ENCODE measurements at regions not wholly inside any gene's neighbourhood (a gene's known extent, or its start where the extent isn't known, plus 50 kb on each side); places are given as distances from the start of the nearest gene placed in this dataset.

DNA sequence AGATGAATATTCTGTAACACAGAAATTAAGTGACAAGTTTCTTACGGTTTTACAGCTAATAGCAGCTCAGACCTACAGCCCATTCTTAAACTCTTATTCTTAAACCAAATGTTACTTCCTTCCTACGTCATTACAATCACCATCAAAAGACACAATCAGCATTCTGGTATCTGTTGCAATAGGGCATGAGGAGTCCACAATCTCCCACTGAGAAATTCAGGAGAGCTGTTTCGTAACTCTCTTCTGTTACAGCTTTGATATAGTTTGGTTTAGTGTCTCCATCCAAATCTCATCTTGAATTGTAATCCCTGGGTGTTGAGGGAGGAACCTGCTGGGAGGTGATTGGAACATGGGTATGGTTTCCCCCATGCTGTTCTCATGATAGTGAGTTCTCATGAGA is 163.4 kb downstream of the GAS1 start:
- no peak for DNase-seq
- H3K9me3 ChIP-seq, result no peaks in the 10 kb centered on the region
- H3K36me3 ChIP-seq (ENCODE audit: insufficient read depth in 1 of 2, low read depth in 1 of 2), result no peaks in the 10 kb centered on the region
- TF ChIP-seq, protein P1, sequence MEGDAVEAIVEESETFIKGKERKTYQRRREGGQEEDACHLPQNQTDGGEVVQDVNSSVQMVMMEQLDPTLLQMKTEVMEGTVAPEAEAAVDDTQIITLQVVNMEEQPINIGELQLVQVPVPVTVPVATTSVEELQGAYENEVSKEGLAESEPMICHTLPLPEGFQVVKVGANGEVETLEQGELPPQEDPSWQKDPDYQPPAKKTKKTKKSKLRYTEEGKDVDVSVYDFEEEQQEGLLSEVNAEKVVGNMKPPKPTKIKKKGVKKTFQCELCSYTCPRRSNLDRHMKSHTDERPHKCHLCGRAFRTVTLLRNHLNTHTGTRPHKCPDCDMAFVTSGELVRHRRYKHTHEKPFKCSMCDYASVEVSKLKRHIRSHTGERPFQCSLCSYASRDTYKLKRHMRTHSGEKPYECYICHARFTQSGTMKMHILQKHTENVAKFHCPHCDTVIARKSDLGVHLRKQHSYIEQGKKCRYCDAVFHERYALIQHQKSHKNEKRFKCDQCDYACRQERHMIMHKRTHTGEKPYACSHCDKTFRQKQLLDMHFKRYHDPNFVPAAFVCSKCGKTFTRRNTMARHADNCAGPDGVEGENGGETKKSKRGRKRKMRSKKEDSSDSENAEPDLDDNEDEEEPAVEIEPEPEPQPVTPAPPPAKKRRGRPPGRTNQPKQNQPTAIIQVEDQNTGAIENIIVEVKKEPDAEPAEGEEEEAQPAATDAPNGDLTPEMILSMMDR (IDR thresholded peaks at IDR 0.05), result no peak
- ATAC-seq, result no peak
- WGBS, 3 donors, result 79 to 90% (median 82%) methylated on average over 3 of the region's 3 CpGs
- no peaks in the 10 kb centered on the region for H3K27me3 ChIP-seq (ENCODE audit: insufficient read depth in 3 of 3, low read length in 2 of 3)
- intact Hi-C loops (cut with DNase I), result no loop called here
- no peak overlapping the region for H3K4me3 ChIP-seq
- no peaks in the 10 kb centered on the region for H3K4me1 ChIP-seq
- no peak overlapping the region for H3K27ac ChIP-seq

DNA sequence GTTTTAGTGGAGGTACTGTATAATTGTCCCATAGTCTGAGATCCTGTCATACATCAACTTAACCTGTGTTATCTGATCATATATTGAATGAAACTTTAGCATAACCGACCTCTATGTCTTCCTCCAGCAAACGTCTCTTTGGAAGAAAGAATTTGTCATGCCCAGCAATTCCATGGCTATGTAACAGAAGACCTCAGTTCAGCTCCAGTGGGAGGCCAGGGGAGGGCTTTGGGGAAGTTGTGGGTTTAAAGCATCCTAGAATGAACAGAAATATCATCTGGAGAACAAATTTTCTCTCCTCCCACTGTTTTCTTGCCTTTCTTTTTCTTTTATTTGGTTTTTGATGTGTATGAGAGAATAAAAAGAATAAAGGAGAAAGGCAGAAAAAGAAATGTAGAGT is 164.5 kb downstream of the GAS1 start:
- Histone ChIP-seq H3K27me3 (ENCODE audit: insufficient read depth in 3 of 3, low read length in 2 of 3) (no peaks in the 10 kb centered on the region), H3K4me1 (no peaks in the 10 kb centered on the region), H3K36me3 (ENCODE audit: insufficient read depth in 1 of 2, low read depth in 1 of 2) (no peaks in the 10 kb centered on the region), H3K4me3 (no peak overlapping the region), H3K27ac (no peak overlapping the region), H3K9me3 (no peaks in the 10 kb centered on the region)
- DNase-seq, result no peak
- TF ChIP-seq, protein P1 (IDR thresholded peaks at IDR 0.05), result no peak
- intact Hi-C loops (cut with DNase I), result no loop called here
- no peak for ATAC-seq
- WGBS, 3 donors, result 59 to 69% (median 68%) methylated on average over 2 of the region's 2 CpGs

DNA sequence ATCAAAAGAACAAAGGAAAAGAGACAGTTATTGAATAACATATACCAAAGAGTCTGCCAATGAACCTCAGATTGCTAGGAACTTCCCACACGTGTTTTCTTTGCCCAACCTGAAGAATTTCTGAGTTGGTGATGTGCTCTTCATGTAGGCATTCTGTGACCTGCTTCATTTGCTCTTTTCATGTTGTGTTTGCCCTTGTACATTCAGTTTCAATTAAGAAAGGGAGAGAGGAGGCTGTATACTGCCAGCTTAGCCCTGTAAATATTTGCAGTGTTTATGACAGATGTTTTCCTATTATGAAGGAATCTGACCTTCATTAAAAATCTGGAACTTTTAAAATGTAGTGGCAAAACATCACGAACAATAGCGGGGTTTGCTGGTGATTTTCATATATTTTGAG is 168.5 kb downstream of the GAS1 start:
- Histone ChIP-seq H3K4me1 (no peaks in the 10 kb centered on the region), H3K27ac (no peak overlapping the region), H3K9me3 (no peaks in the 10 kb centered on the region), H3K36me3 (ENCODE audit: insufficient read depth in 1 of 2, low read depth in 1 of 2) (no peaks in the 10 kb centered on the region), H3K27me3 (ENCODE audit: insufficient read depth in 3 of 3, low read length in 2 of 3) (no peaks in the 10 kb centered on the region), H3K4me3 (no peak overlapping the region)
- WGBS, 3 donors, result 74 to 92% (median 90%) methylated on average over 3 of the region's 3 CpGs
- ATAC-seq (no peak), DNase-seq (no peak)
- intact Hi-C loops (cut with DNase I), result no loop called here
- TF ChIP-seq, protein P1 (IDR thresholded peaks at IDR 0.05), result no peak

DNA sequence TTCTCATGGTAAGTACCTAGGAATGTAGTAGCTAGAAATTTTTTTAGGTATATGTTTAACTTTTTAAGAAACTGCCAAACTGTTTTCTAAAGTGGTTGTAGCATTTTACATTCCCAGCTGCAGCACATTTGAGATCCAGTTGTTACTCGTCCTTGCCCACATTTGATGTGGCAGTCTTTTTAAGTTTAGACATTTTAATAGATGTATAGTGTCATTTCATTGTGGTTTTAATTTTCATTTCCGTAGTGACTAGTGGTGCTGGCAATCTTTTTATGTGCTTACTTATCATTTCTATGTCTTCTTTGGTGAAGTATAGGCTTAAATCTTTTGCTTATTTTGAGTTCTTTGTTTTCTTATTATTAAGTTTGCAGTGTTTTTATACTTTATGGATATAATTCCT is 171.6 kb downstream of the GAS1 start:
- DNase-seq (no peak), ATAC-seq (no peak)
- TF ChIP-seq, protein P1 (IDR thresholded peaks at IDR 0.05), result no peak
- no peak overlapping the region for H3K27ac ChIP-seq
- H3K9me3 ChIP-seq, result no peaks in the 10 kb centered on the region
- no peaks in the 10 kb centered on the region for H3K4me1 ChIP-seq
- intact Hi-C loops (cut with DNase I), result no loop called here
- H3K27me3 ChIP-seq (ENCODE audit: insufficient read depth in 3 of 3, low read length in 2 of 3), result no peaks in the 10 kb centered on the region
- no peaks in the 10 kb centered on the region for H3K36me3 ChIP-seq (ENCODE audit: insufficient read depth in 1 of 2, low read depth in 1 of 2)
- no peak overlapping the region for H3K4me3 ChIP-seq
- 90% methylated on average over 2 of the region's 2 CpGs for WGBS, 3 donors

DNA sequence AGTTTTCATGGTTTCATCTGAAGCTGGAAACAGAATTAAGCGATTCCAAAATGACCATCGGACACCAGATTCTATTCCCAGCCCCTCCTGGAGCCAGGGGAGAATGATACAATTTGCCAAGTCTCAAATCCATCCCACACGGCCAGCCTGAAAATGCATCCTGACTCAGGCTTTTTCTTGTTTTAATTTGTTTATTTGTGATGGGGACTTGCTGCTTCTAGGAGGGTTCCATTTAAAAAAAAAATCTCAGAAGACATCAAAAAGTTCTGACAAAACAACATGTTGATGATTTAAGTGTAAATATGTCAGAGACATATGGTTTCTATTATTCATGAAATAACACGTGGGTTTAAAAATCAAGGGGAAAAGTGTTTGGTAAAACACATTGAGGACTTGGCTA is 173.2 kb downstream of the GAS1 start:
- WGBS, 3 donors, result 17 to 28% (median 24%) methylated on average over 4 of the region's 4 CpGs
- H3K4me1 ChIP-seq, result no peaks in the 10 kb centered on the region
- H3K27ac ChIP-seq, result no peak overlapping the region
- no peaks in the 10 kb centered on the region for H3K36me3 ChIP-seq (ENCODE audit: insufficient read depth in 1 of 2, low read depth in 1 of 2)
- no peaks in the 10 kb centered on the region for H3K9me3 ChIP-seq
- DNase-seq (no peak), ATAC-seq (no peak)
- no peaks in the 10 kb centered on the region for H3K27me3 ChIP-seq (ENCODE audit: insufficient read depth in 3 of 3, low read length in 2 of 3)
- intact Hi-C loops (cut with DNase I), result no loop called here
- no peak overlapping the region for H3K4me3 ChIP-seq
- TF ChIP-seq, protein P1 (IDR thresholded peaks at IDR 0.05), result no peak
